ENCODE measurements at regions not wholly inside any gene's neighbourhood (a gene's known extent, or its start where the extent isn't known, plus 50 kb on each side); places are given as distances from the start of the nearest gene placed in this dataset.

GRCh38 chr13:39159846-39160370, 121.7 kb downstream of the NHLRC3 start:
- DNase-seq (ENCODE audit: low read depth): no peak

GRCh38 chr13:39167018-39167417, 128.8 kb downstream of the NHLRC3 start:
- DNase-seq (ENCODE audit: low read depth): no peak

GRCh38 chr13:39170711-39171110, 132.5 kb downstream of the NHLRC3 start:
- DNase-seq (ENCODE audit: low read depth): no peak

GRCh38 chr13:39185326-39185725, 147.1 kb downstream of the NHLRC3 start:
- no peak for DNase-seq (ENCODE audit: low read depth)

- no peak for DNase-seq (ENCODE audit: low read depth)
Observed at GRCh38 chr13:39186205-39186875, 148.1 kb downstream of the NHLRC3 start.

- DNase-seq (ENCODE audit: low read depth): no peak
Observed at GRCh38 chr13:39189778-39190177, 151.5 kb downstream of the NHLRC3 start.

GRCh38 chr13:39196965-39197646, 158.8 kb downstream of the NHLRC3 start:
- no peak for DNase-seq (ENCODE audit: low read depth)

GRCh38 chr13:39197647-39198007, 159.4 kb downstream of the NHLRC3 start:
- DNase-seq (ENCODE audit: low read depth): no peak

- no peak for DNase-seq (ENCODE audit: low read depth)
Observed at GRCh38 chr13:39200249-39200910, 162.1 kb downstream of the NHLRC3 start.

GRCh38 chr13:39201180-39201579, 162.9 kb downstream of the NHLRC3 start:
- no peak for DNase-seq (ENCODE audit: low read depth)

GRCh38 chr13:39202746-39203145, 164.5 kb downstream of the NHLRC3 start:
- DNase-seq (ENCODE audit: low read depth): no peak

- no peak for DNase-seq (ENCODE audit: low read depth)
Observed at GRCh38 chr13:39208636-39209035, 170.4 kb downstream of the NHLRC3 start.

- DNase-seq (ENCODE audit: low read depth): peak; percentile 1
Observed at GRCh38 chr13:39209731-39210531, 171.7 kb downstream of the NHLRC3 start.

GRCh38 chr13:39210961-39211534, 172.8 kb downstream of the NHLRC3 start:
- DNase-seq (ENCODE audit: low read depth): no peak

- no peak for DNase-seq (ENCODE audit: low read depth)
Observed at GRCh38 chr13:39215971-39216370, 177.7 kb downstream of the NHLRC3 start.

- no peak for DNase-seq (ENCODE audit: low read depth)
Observed at GRCh38 chr13:39217471-39217870, 179.2 kb downstream of the NHLRC3 start.

- DNase-seq (ENCODE audit: low read depth): no peak
Observed at GRCh38 chr13:39224671-39225240, 186.5 kb downstream of the NHLRC3 start.

GRCh38 chr13:39225860-39226259, 187.6 kb downstream of the NHLRC3 start:
- DNase-seq (ENCODE audit: low read depth): no peak

- DNase-seq (ENCODE audit: low read depth): no peak
Observed at GRCh38 chr13:39226359-39226758, 188.1 kb downstream of the NHLRC3 start.

- DNase-seq (ENCODE audit: low read depth): no peak
Observed at GRCh38 chr13:39232401-39232980, 194.2 kb downstream of the NHLRC3 start.

GRCh38 chr13:39232999-39233398, 194.7 kb downstream of the NHLRC3 start:
- no peak for DNase-seq (ENCODE audit: low read depth)

All from fibroblast of gingiva (primary cell).